HG03457 (cell line): ENCODE measurements at regions not wholly inside any gene's neighbourhood (a gene's known extent, or its start where the extent isn't known, plus 50 kb on each side); places are given as distances from the start of the nearest gene placed in this dataset.
"Not testable (repeated sequence)": the region's sequence is repeated elsewhere in the genome, so short reads cannot be mapped to it uniquely, and the experiment has no call there.

Source experiments
- ATAC-seq: cut with Tn5 transposase; IDR thresholded peaks from one replicate; pipeline ENCODE4 v1.9.1; 2021; ENCODE audit warnings: moderate number of reproducible peaks; ENCODE audit not compliant: unreplicated experiment

GRCh38 chr13:87295636-87296035 is 375.5 kb upstream of the SLITRK5 start:
- ATAC-seq: no peak

- ATAC-seq: no peak
These were observed 369.1 kb upstream of the SLITRK5 start for GRCh38 chr13:87302034-87302433.

- no peak for ATAC-seq
These were observed 368.2 kb upstream of the SLITRK5 start for GRCh38 chr13:87302931-87303330.

- ATAC-seq: no peak
These were observed 360.0 kb upstream of the SLITRK5 start for GRCh38 chr13:87311165-87311564.

- ATAC-seq: no peak
These were observed 356.3 kb upstream of the SLITRK5 start for GRCh38 chr13:87314822-87315221.

- no peak for ATAC-seq
These were observed 348.8 kb upstream of the SLITRK5 start for GRCh38 chr13:87322386-87322785.

- ATAC-seq: no peak
These were observed 346.6 kb upstream of the SLITRK5 start for GRCh38 chr13:87324558-87324957.

- no peak for ATAC-seq
These were observed 340.0 kb upstream of the SLITRK5 start for GRCh38 chr13:87331178-87331577.

- no peak for ATAC-seq
These were observed 337.6 kb upstream of the SLITRK5 start for GRCh38 chr13:87333599-87333998.

- no peak for ATAC-seq
These were observed 337.0 kb upstream of the SLITRK5 start for GRCh38 chr13:87334176-87334575.

- not testable (repeated sequence) for ATAC-seq
These were observed 334.8 kb upstream of the SLITRK5 start for GRCh38 chr13:87336346-87336889.

GRCh38 chr13:87344176-87344575 is 327.0 kb upstream of the SLITRK5 start:
- no peak for ATAC-seq

- ATAC-seq: no peak
These were observed 315.7 kb upstream of the SLITRK5 start for GRCh38 chr13:87355451-87355850.

GRCh38 chr13:87356314-87356713 is 314.9 kb upstream of the SLITRK5 start:
- no peak for ATAC-seq

- no peak for ATAC-seq
These were observed 312.9 kb upstream of the SLITRK5 start for GRCh38 chr13:87358319-87358718.

- no peak for ATAC-seq
These were observed 310.0 kb upstream of the SLITRK5 start for GRCh38 chr13:87361216-87361615.

- ATAC-seq: no peak
These were observed 302.5 kb upstream of the SLITRK5 start for GRCh38 chr13:87368639-87369038.

- no peak for ATAC-seq
These were observed 295.1 kb upstream of the SLITRK5 start for GRCh38 chr13:87376081-87376480.

GRCh38 chr13:87384099-87384498 is 287.1 kb upstream of the SLITRK5 start:
- ATAC-seq: no peak

GRCh38 chr13:87393358-87393757 is 277.8 kb upstream of the SLITRK5 start:
- no peak for ATAC-seq

GRCh38 chr13:87398047-87398446 is 273.1 kb upstream of the SLITRK5 start:
- ATAC-seq: no peak

- no peak for ATAC-seq
These were observed 267.3 kb upstream of the SLITRK5 start for GRCh38 chr13:87403748-87404432.

- ATAC-seq: no peak
These were observed 244.4 kb upstream of the SLITRK5 start for GRCh38 chr13:87426742-87427141.
